ENCODE measurements at regions not wholly inside any gene's neighbourhood (a gene's known extent, or its start where the extent isn't known, plus 50 kb on each side); places are given as distances from the start of the nearest gene placed in this dataset.

DNA sequence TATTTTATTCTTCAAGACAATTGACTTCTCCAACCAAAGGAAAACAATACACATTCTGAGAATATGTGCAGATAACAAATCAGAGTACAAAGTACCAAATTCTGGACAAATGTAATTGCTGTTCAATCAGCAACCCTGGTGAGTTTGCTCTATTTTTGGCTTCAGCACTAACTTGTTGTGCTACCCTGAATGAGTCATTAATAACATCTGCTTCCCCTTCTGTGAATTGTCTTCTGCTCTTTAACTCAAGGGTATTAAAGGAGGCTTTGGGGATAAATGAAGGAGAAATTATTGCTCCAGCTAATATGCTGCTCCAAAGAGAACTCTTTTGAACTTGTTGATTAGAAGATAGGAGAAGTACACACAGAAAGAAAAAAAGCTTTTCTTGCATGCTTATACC is 459.3 kb downstream of the HTR7 start:
- Histone ChIP-seq H3K27ac (ENCODE audit: low read depth in 1 of 2, low read length in 2 of 2) (no peak overlapping the region), H3K9ac (ENCODE audit: low read depth in 1 of 2, low read length in 2 of 2) (no peak overlapping the region), H3K27me3 (ENCODE audit: control insufficient read depth in 4 of 4, insufficient read depth in 4 of 4, low read length in 3 of 4) (no peaks in the 10 kb centered on the region), H3K36me3 (ENCODE audit: control insufficient read depth in 4 of 4, insufficient read depth in 3 of 4, low read depth in 1 of 4, low read length in 3 of 4) (no peaks in the 10 kb centered on the region), H3K4me1 (ENCODE audit: control insufficient read depth in 4 of 4, insufficient read depth in 4 of 4, low read length in 3 of 4) (no peaks in the 10 kb centered on the region), H3K9me3 (ENCODE audit: control insufficient read depth in 4 of 4, low read length in 3 of 4) (no peaks in the 10 kb centered on the region), H3K4me3 (ENCODE audit: low read depth in 1 of 3, low read length in 3 of 3) (no peak overlapping the region)
- DNase-seq (ENCODE audit: low spot score) = no peak
- TF ChIP-seq RAD21 (IDR thresholded peaks at IDR 0.05) (no peak), SP1 (IDR thresholded peaks at IDR 0.05) (no peak), GABPA (IDR thresholded peaks at IDR 0.05 in 1 of 2, conservative IDR thresholded peaks at IDR 0.05 in 1 of 2) (no peak), FOXA2 (IDR thresholded peaks at IDR 0.05) (no peak), YY1 (IDR thresholded peaks at IDR 0.05) (no peak), HNF4A (conservative IDR thresholded peaks at IDR 0.05) (no peak), RXRA (IDR thresholded peaks at IDR 0.05) (no peak), HNF4G (IDR thresholded peaks at IDR 0.05) (no peak), EGR1 (IDR thresholded peaks at IDR 0.05; ENCODE audit: low read depth in 2 of 2) (no peak), NR2F2 (IDR thresholded peaks at IDR 0.05) (no peak), TAF1 (conservative IDR thresholded peaks at IDR 0.05) (no peak), FOXA1 (IDR thresholded peaks at IDR 0.05) (no peak), JUND (IDR thresholded peaks at IDR 0.05) (no peak)
- TF ChIP-seq, protein P1, sequence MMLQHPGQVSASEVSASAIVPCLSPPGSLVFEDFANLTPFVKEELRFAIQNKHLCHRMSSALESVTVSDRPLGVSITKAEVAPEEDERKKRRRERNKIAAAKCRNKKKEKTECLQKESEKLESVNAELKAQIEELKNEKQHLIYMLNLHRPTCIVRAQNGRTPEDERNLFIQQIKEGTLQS (IDR thresholded peaks at IDR 0.05) = no peak
- TF ChIP-seq, protein P2, sequence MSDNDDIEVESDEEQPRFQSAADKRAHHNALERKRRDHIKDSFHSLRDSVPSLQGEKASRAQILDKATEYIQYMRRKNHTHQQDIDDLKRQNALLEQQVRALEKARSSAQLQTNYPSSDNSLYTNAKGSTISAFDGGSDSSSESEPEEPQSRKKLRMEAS (IDR thresholded peaks at IDR 0.05) = no peak
- TF ChIP-seq, protein P3, sequence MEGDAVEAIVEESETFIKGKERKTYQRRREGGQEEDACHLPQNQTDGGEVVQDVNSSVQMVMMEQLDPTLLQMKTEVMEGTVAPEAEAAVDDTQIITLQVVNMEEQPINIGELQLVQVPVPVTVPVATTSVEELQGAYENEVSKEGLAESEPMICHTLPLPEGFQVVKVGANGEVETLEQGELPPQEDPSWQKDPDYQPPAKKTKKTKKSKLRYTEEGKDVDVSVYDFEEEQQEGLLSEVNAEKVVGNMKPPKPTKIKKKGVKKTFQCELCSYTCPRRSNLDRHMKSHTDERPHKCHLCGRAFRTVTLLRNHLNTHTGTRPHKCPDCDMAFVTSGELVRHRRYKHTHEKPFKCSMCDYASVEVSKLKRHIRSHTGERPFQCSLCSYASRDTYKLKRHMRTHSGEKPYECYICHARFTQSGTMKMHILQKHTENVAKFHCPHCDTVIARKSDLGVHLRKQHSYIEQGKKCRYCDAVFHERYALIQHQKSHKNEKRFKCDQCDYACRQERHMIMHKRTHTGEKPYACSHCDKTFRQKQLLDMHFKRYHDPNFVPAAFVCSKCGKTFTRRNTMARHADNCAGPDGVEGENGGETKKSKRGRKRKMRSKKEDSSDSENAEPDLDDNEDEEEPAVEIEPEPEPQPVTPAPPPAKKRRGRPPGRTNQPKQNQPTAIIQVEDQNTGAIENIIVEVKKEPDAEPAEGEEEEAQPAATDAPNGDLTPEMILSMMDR (IDR thresholded peaks at IDR 0.05; ENCODE audit: low read depth, low read length, missing input control) = no peak
- TF ChIP-seq, protein P4, sequence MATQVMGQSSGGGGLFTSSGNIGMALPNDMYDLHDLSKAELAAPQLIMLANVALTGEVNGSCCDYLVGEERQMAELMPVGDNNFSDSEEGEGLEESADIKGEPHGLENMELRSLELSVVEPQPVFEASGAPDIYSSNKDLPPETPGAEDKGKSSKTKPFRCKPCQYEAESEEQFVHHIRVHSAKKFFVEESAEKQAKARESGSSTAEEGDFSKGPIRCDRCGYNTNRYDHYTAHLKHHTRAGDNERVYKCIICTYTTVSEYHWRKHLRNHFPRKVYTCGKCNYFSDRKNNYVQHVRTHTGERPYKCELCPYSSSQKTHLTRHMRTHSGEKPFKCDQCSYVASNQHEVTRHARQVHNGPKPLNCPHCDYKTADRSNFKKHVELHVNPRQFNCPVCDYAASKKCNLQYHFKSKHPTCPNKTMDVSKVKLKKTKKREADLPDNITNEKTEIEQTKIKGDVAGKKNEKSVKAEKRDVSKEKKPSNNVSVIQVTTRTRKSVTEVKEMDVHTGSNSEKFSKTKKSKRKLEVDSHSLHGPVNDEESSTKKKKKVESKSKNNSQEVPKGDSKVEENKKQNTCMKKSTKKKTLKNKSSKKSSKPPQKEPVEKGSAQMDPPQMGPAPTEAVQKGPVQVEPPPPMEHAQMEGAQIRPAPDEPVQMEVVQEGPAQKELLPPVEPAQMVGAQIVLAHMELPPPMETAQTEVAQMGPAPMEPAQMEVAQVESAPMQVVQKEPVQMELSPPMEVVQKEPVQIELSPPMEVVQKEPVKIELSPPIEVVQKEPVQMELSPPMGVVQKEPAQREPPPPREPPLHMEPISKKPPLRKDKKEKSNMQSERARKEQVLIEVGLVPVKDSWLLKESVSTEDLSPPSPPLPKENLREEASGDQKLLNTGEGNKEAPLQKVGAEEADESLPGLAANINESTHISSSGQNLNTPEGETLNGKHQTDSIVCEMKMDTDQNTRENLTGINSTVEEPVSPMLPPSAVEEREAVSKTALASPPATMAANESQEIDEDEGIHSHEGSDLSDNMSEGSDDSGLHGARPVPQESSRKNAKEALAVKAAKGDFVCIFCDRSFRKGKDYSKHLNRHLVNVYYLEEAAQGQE (IDR thresholded peaks at IDR 0.05) = no peak
- TF ChIP-seq, protein P5, sequence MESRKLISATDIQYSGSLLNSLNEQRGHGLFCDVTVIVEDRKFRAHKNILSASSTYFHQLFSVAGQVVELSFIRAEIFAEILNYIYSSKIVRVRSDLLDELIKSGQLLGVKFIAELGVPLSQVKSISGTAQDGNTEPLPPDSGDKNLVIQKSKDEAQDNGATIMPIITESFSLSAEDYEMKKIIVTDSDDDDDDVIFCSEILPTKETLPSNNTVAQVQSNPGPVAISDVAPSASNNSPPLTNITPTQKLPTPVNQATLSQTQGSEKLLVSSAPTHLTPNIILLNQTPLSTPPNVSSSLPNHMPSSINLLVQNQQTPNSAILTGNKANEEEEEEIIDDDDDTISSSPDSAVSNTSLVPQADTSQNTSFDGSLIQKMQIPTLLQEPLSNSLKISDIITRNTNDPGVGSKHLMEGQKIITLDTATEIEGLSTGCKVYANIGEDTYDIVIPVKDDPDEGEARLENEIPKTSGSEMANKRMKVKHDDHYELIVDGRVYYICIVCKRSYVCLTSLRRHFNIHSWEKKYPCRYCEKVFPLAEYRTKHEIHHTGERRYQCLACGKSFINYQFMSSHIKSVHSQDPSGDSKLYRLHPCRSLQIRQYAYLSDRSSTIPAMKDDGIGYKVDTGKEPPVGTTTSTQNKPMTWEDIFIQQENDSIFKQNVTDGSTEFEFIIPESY (IDR thresholded peaks at IDR 0.05) = no peak
